WTC11 (cell line): ENCODE measurements at regions not wholly inside any gene's neighbourhood (a gene's known extent, or its start where the extent isn't known, plus 50 kb on each side); places are given as distances from the start of the nearest gene placed in this dataset.

Experiments
- ATAC-seq: fragments of 200-7000 bp; cut with Tn5 transposase; 2 replicates; pipeline ENCODE4 v1.10.0; 2021; ENCODE audit warnings: mild to moderate bottlenecking, moderate library complexity
- CTCF ChIA-PET: fragments of 300-600 bp; sonication (Branson Sonifier 250); formaldehyde crosslinking; loops from one replicate; lab custom pipeline; 2021; ENCODE audit warnings: antibody characterized with exemption; lab: Charles Lee
- POLR2A ChIA-PET: fragments of 350-600 bp; sonication (Branson Sonifier 250); formaldehyde crosslinking; loops from one replicate; lab custom pipeline; 2021; ENCODE audit warnings: antibody characterized with exemption; lab: Charles Lee
- DNase-seq: peaks from one replicate; pipeline ENCODE4 v3.0.0; 2021; ENCODE audit warnings: low spot score
- H3K27ac Mint-ChIP-seq: 2 replicates; pipeline ENCODE4 v1.8.0; 2021; ENCODE audit warnings: mixed read lengths
- H3K27me3 Mint-ChIP-seq: 2 replicates; pipeline ENCODE4 v1.8.0; 2021; ENCODE audit warnings: low read depth, mild to moderate bottlenecking, moderate library complexity, mixed read lengths
- H3K36me3 Mint-ChIP-seq: 2 replicates; pipeline ENCODE4 v1.8.0; 2021; ENCODE audit warnings: mixed read lengths
- H3K4me1 Mint-ChIP-seq: 2 replicates; pipeline ENCODE4 v1.8.0; 2022; ENCODE audit warnings: mixed read lengths
- H3K4me3 Mint-ChIP-seq: 2 replicates; pipeline ENCODE4 v1.8.0; 2021; ENCODE audit warnings: mild to moderate bottlenecking, moderate library complexity, mixed read lengths
- H3K9me3 Mint-ChIP-seq: 2 replicates; pipeline ENCODE4 v1.8.0; 2021; ENCODE audit warnings: mixed read lengths
- AFF4 ChIP-seq: sonication (generic); formaldehyde crosslinking; IDR thresholded peaks from 2 replicates; pipeline ENCODE4 v1.8.1; 2023; ENCODE audit warnings: mild to moderate bottlenecking, missing genetic modification reagents, borderline replicate concordance
- ARID4B ChIP-seq: sonication (generic); formaldehyde crosslinking; IDR thresholded peaks from 2 replicates; pipeline ENCODE4 v1.8.0; 2023; ENCODE audit warnings: missing genetic modification reagents, mild to moderate bottlenecking, borderline replicate concordance
- ATF6 ChIP-seq: sonication (generic); formaldehyde crosslinking; IDR thresholded peaks from 2 replicates; pipeline ENCODE4 v1.8.1; 2023; ENCODE audit warnings: mild to moderate bottlenecking, missing genetic modification reagents
- ELF4 ChIP-seq: sonication (generic); formaldehyde crosslinking; IDR thresholded peaks from 2 replicates; pipeline ENCODE4 v1.8.1; 2022; ENCODE audit warnings: low read depth, mild to moderate bottlenecking, moderate library complexity, missing genetic modification reagents
- FOXK1 ChIP-seq: sonication (generic); formaldehyde crosslinking; IDR thresholded peaks from 2 replicates; pipeline ENCODE4 v1.8.0; 2022; ENCODE audit warnings: mild to moderate bottlenecking, moderate library complexity, missing genetic modification reagents
- IRF2 ChIP-seq: sonication (generic); formaldehyde crosslinking; IDR thresholded peaks from 2 replicates; pipeline ENCODE4 v1.8.0; 2022; ENCODE audit warnings: low read depth, missing genetic modification reagents, borderline replicate concordance
- JAZF1 ChIP-seq: fragments of 250-450 bp; sonication (Bioruptor Pico); IDR thresholded peaks from 2 replicates; pipeline ENCODE4 v1.9.0; 2021; ENCODE audit warnings: moderate library complexity, mild to moderate bottlenecking, inconsistent platforms
- SMAD3 ChIP-seq: sonication (generic); formaldehyde crosslinking; IDR thresholded peaks from 2 replicates; pipeline ENCODE4 v1.8.0; 2022; ENCODE audit warnings: missing genetic modification reagents, mild to moderate bottlenecking, borderline replicate concordance
- SMAD4 ChIP-seq: sonication (generic); formaldehyde crosslinking; IDR thresholded peaks from 2 replicates; pipeline ENCODE4 v1.8.0; 2022; ENCODE audit warnings: mild to moderate bottlenecking, missing genetic modification reagents
- SP1 ChIP-seq: sonication (generic); formaldehyde crosslinking; conservative IDR thresholded peaks from 2 replicates; pipeline ENCODE4 v1.8.1; 2022; ENCODE audit warnings: missing genetic modification reagents
- ZNF317 ChIP-seq: sonication (generic); formaldehyde crosslinking; IDR thresholded peaks from 2 replicates; pipeline ENCODE4 v1.8.1; 2023; ENCODE audit warnings: low read depth, mild to moderate bottlenecking, moderate library complexity, missing genetic modification reagents, borderline replicate concordance
- ZNF423 ChIP-seq: fragments of 250-450 bp; sonication (Bioruptor Pico); IDR thresholded peaks from 2 replicates; pipeline ENCODE4 v2.1.2; 2022; ENCODE audit warnings: mild to moderate bottlenecking, moderate library complexity
- ZSCAN18 ChIP-seq: fragments of 250-450 bp; sonication (Bioruptor Pico); IDR thresholded peaks from 2 replicates; pipeline ENCODE4 v2.1.2; 2022; ENCODE audit warnings: mild to moderate bottlenecking, moderate library complexity

GRCh38 chr14:65888677-65889076, 476.1 kb downstream of the FUT8 start:
- TF ChIP-seq SMAD3 (no peak), FOXK1 (CRISPR knock-in tag) (no peak), AFF4 (no peak), ZNF317 (CRISPR knock-in tag) (no peak), ATF6 (CRISPR knock-in tag) (no peak)
- no peaks in the 10 kb centered on the region for H3K27me3 Mint-ChIP-seq
- peaks cover 8% of the 10 kb centered on the region for H3K4me1 Mint-ChIP-seq
- ChIA-PET CTCF (interaction anchor here (0.6 to 1.8 kb wide), 2 partner anchors 70 to 98 kb away, joined by 4 to 7 read pairs; no protein-coding TSS in a partner anchor), POLR2A (no interaction called here)
- no peak overlapping the region for H3K4me3 Mint-ChIP-seq
- no peak for ATAC-seq
- no peak for DNase-seq
- H3K9me3 Mint-ChIP-seq, result peaks cover 11% of the 10 kb centered on the region
- no peak overlapping the region for H3K27ac Mint-ChIP-seq
- no peaks in the 10 kb centered on the region for H3K36me3 Mint-ChIP-seq

GRCh38 chr14:65892315-65892714, 479.8 kb downstream of the FUT8 start:
- TF ChIP-seq ARID4B (CRISPR knock-in tag) (no peak), SMAD4 (no peak), ELF4 (CRISPR knock-in tag) (no peak), JAZF1 (CRISPR knock-in tag) (no peak), SP1 (no peak), ZSCAN18 (CRISPR knock-in tag) (no peak)
- H3K27ac Mint-ChIP-seq, result no peak overlapping the region
- H3K9me3 Mint-ChIP-seq, result peaks cover 32% of the 10 kb centered on the region
- ChIA-PET CTCF (no interaction called here), POLR2A (no interaction called here)
- ATAC-seq, result no peak
- peaks cover 8% of the 10 kb centered on the region for H3K4me1 Mint-ChIP-seq
- H3K36me3 Mint-ChIP-seq, result no peaks in the 10 kb centered on the region
- no peak for DNase-seq
- no peaks in the 10 kb centered on the region; the same call in 1 of the 2 replicates for H3K27me3 Mint-ChIP-seq
- H3K4me3 Mint-ChIP-seq, result no peak overlapping the region

- no peak for ATAC-seq
- ChIA-PET CTCF (no interaction called here), POLR2A (no interaction called here)
- Mint-ChIP-seq H3K36me3 (peaks cover 15% of the 10 kb centered on the region), H3K27ac (no peak overlapping the region), H3K27me3 (peaks cover 6% of the 10 kb centered on the region), H3K4me1 (no peaks in the 10 kb centered on the region), H3K4me3 (no peak overlapping the region), H3K9me3 (peaks cover 49% of the 10 kb centered on the region)
- DNase-seq, result no peak
- TF ChIP-seq IRF2 (CRISPR knock-in tag) (no peak), ARID4B (CRISPR knock-in tag) (no peak), ZNF423 (CRISPR knock-in tag) (no peak)
These were observed 487.6 kb downstream of the FUT8 start for GRCh38 chr14:65900164-65900563.
